SK-N-SH treated with all-trans-retinoic acid at 6 μM for 48 hours (cell line): ENCODE measurements at regions not wholly inside any gene's neighbourhood (a gene's known extent, or its start where the extent isn't known, plus 50 kb on each side); places are given as distances from the start of the nearest gene placed in this dataset.

ENCODE experiments used
- BACH2 ChIP-seq: fragments of 250-450 bp; sonication (Bioruptor Pico); IDR thresholded peaks from 2 replicates; pipeline ENCODE4 v1.9.0; 2021; ENCODE audit warnings: mild to moderate bottlenecking, borderline replicate concordance
- TF ChIP-seq, protein P1 (sequence below): fragments of 250-450 bp; sonication (Bioruptor Pico); IDR thresholded peaks from 2 replicates; pipeline ENCODE4 v1.8.0; 2020; ENCODE audit warnings: mild to moderate bottlenecking, moderate library complexity, borderline replicate concordance

DNA sequence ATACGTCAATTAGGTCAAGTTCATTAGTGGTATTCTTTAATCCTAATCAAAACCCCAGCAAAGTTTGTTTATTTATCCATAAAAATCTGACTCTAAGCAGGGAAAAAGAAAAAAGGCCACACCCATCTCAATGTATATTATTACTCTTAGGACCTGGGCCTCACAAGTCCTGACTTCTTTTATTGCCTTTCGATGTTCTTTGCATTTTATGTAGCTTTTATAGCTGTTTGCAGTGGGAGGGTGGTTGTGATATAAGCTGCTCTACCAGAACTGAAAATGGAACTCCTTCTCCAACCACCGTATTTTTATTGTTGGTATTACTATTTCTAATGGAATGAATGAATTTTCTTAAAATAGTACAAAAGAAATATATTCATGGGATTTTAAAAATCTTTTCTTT is 163.3 kb upstream of the FAM47C start:
- TF ChIP-seq BACH2 (CRISPR knock-in tag) = no peak
- TF ChIP-seq, protein P1, sequence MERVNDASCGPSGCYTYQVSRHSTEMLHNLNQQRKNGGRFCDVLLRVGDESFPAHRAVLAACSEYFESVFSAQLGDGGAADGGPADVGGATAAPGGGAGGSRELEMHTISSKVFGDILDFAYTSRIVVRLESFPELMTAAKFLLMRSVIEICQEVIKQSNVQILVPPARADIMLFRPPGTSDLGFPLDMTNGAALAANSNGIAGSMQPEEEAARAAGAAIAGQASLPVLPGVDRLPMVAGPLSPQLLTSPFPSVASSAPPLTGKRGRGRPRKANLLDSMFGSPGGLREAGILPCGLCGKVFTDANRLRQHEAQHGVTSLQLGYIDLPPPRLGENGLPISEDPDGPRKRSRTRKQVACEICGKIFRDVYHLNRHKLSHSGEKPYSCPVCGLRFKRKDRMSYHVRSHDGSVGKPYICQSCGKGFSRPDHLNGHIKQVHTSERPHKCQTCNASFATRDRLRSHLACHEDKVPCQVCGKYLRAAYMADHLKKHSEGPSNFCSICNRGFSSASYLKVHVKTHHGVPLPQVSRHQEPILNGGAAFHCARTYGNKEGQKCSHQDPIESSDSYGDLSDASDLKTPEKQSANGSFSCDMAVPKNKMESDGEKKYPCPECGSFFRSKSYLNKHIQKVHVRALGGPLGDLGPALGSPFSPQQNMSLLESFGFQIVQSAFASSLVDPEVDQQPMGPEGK (CRISPR knock-in tag) = no peak
